Activated CD4-positive, alpha-beta T cell treated with anti-CD3 and anti-CD28 coated beads for 36 hours (primary cell): ENCODE measurements at regions not wholly inside any gene's neighbourhood (a gene's known extent, or its start where the extent isn't known, plus 50 kb on each side); places are given as distances from the start of the nearest gene placed in this dataset.
"Not testable (repeated sequence)": the region's sequence is repeated elsewhere in the genome, so short reads cannot be mapped to it uniquely, and the experiment has no call there.

Experiments used
- ATAC-seq: fragments of 200-7000 bp; cut with Tn5 transposase; one replicate; pipeline ENCODE4 v1.10.0; 2021; ENCODE audit warnings: mild to moderate bottlenecking, moderate library complexity
- CTCF ChIA-PET: fragments of 350-600 bp; sonication (Branson Sonifier 250); formaldehyde crosslinking; loops from one replicate; lab custom pipeline; 2021; ENCODE audit warnings: antibody characterized with exemption; lab: Charles Lee
- POLR2A ChIA-PET: fragments of 350-600 bp; sonication (Branson Sonifier 250); formaldehyde crosslinking; loops from one replicate; lab custom pipeline; 2021; ENCODE audit warnings: antibody characterized with exemption, inconsistent platforms; lab: Charles Lee
- DNase-seq: peaks from one replicate; pipeline ENCODE4 v3.0.0-alpha.2; 2020
- H3K27ac Mint-ChIP-seq: one replicate; pipeline ENCODE4 v1.8.0; 2021; ENCODE audit warnings: mixed read lengths
- H3K27me3 Mint-ChIP-seq: one replicate; pipeline ENCODE4 v1.8.0; 2021; ENCODE audit warnings: mixed read lengths
- H3K36me3 Mint-ChIP-seq: one replicate; pipeline ENCODE4 v1.8.0; 2021; ENCODE audit warnings: low read depth, mixed read lengths
- H3K4me1 Mint-ChIP-seq: one replicate; pipeline ENCODE4 v1.8.0; 2021; ENCODE audit warnings: mixed read lengths
- H3K4me3 Mint-ChIP-seq: one replicate; pipeline ENCODE4 v1.8.0; 2021; ENCODE audit warnings: mild to moderate bottlenecking, moderate library complexity, mixed read lengths
- H3K9me3 Mint-ChIP-seq: one replicate; pipeline ENCODE4 v1.8.0; 2021; ENCODE audit warnings: low read depth, mixed read lengths
- intact Hi-C, 2 experiments: fragments of 100-400 bp; cut with DNase I in 1 of 2; cut with micrococcal nuclease in 1 of 2; formaldehyde crosslinking; loops; one replicate each; pipeline versions ENCODE4 v1.14.2 to v1.15.1; 2022 to 2024; cut with DNase I, micrococcal nuclease

DNA sequence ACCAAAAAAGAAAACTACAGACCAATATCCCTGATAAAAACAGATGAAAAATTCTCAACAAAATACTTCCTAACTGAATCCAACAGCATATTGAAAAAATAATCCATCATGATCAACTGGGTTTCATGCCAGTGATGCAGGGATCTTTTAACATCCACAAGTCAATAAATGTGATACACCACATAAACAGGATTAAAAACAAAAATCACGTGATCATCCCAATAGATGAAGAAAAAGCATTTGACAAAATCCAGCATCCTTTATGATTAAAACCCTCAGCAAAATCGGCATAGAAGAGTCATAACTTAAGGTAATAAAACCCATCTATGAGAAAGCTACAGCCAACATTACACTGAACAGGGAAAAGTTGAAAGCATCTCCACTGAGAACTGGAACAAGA lies 107.5 kb downstream of the DCLK3 start:
- H3K27me3 Mint-ChIP-seq, result peaks cover 20% of the 10 kb centered on the region
- ChIA-PET POLR2A (no interaction called here), CTCF (no interaction called here)
- H3K4me3 Mint-ChIP-seq, result no peak overlapping the region
- DNase-seq (no peak), ATAC-seq (no peak)
- intact Hi-C loops, result no loop called here
- H3K9me3 Mint-ChIP-seq, result no peaks in the 10 kb centered on the region
- H3K36me3 Mint-ChIP-seq, result no peaks in the 10 kb centered on the region
- H3K4me1 Mint-ChIP-seq, result no peaks in the 10 kb centered on the region
- H3K27ac Mint-ChIP-seq, result no peak overlapping the region

DNA sequence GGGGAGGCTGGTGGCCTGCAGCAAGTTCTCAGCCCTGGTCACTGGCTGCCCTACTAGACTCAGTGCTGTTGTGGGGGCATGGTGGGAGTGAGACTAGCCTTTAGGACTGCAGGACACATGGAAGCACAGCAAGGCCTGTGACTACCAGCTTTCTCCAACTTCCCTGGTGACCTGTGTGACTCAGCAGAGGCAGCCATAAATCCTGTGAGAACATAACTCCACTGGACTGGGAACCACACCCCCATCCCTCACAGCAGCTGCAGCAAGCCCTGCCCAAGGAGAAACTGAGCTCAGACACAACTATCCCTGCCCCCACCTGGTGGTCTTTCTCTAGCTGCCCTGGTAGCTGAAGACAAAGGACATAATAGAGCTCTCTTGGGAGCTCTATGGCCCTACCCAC lies 111.3 kb downstream of the DCLK3 start:
- POLR2A ChIA-PET, result no interaction called here
- Mint-ChIP-seq H3K36me3 (no peaks in the 10 kb centered on the region), H3K4me1 (no peaks in the 10 kb centered on the region), H3K9me3 (no peaks in the 10 kb centered on the region), H3K4me3 (no peak overlapping the region), H3K27me3 (peaks cover 22% of the 10 kb centered on the region), H3K27ac (no peak overlapping the region)
- ATAC-seq (no peak), DNase-seq (no peak)
- intact Hi-C loops, result no loop called here
- CTCF ChIA-PET, result interaction anchor here (0.8 kb wide), 1 partner anchor 140 kb away, joined by 3 read pairs; no protein-coding TSS in a partner anchor

DNA sequence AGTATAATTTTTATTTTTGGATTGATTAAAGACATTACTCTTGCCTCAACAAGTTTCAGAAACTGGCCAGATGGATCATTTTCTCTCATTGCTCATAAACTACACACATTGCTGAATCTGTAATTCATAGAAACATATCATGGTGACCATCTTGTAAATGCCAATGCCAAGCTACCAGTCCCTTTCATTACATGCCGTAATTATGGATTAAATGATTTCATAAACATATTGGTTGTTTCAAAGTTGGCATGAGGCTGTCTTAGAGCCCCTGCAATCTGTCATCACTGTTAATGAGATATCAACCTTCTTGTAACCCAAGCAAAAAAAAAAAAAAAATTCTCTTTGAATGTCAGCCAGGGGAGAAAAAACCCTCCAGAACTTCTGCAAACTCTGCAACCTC lies 112.2 kb downstream of the DCLK3 start:
- ChIA-PET CTCF (no interaction called here), POLR2A (no interaction called here)
- Mint-ChIP-seq H3K9me3 (no peaks in the 10 kb centered on the region), H3K27ac (no peak overlapping the region), H3K4me3 (no peak overlapping the region), H3K36me3 (no peaks in the 10 kb centered on the region), H3K27me3 (peaks cover 23% of the 10 kb centered on the region), H3K4me1 (no peaks in the 10 kb centered on the region)
- intact Hi-C loops, result no loop called here
- ATAC-seq, result no peak
- DNase-seq, result no peak

DNA sequence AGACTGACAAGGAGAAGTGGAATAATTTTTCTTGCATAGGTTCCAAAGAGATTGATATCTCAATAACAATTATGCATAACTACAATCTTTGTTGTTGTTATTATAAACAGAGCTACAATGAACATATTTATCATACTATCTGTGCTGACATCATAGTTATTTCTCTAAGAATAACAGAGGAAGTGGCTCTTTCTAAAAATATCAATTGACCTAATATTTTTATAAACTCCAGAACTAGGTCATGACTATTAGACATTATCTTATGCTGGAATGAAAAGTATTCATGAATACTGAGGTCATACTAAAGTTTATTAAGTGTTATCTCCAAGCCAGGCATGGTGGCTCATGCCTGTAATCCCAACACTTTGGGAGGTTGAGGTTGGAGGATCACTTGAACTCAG lies 114.1 kb downstream of the DCLK3 start:
- H3K4me3 Mint-ChIP-seq, result no peak overlapping the region
- no peak for DNase-seq
- H3K27ac Mint-ChIP-seq, result no peak overlapping the region
- intact Hi-C loops, result no loop called here
- H3K4me1 Mint-ChIP-seq, result no peaks in the 10 kb centered on the region
- no peak for ATAC-seq
- CTCF ChIA-PET, result no interaction called here
- H3K9me3 Mint-ChIP-seq, result no peaks in the 10 kb centered on the region
- peaks cover 23% of the 10 kb centered on the region for H3K27me3 Mint-ChIP-seq
- POLR2A ChIA-PET, result no interaction called here
- H3K36me3 Mint-ChIP-seq, result no peaks in the 10 kb centered on the region

DNA sequence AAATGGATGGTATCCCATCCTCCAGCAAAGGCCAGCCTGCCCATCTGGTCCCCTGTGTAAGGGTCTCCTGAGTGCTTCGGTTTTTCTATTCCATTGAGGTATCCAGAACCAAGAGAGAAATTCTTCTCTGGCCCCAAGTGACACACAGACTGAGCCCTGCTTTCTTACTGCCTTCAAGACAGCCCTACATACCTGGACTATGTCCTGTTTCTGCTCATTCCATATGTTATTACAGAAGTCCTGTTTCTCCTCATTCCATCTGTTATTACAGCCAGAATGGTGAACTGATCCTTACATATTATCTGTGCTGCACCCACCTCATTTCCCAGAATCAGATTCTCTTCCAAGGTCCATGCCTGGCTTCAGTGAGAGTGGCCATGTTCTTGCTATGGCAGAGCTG lies 115.2 kb downstream of the DCLK3 start:
- intact Hi-C loops, result no loop called here
- Mint-ChIP-seq H3K4me1 (no peaks in the 10 kb centered on the region), H3K27ac (no peak overlapping the region), H3K9me3 (no peaks in the 10 kb centered on the region), H3K27me3 (peaks cover 24% of the 10 kb centered on the region), H3K36me3 (no peaks in the 10 kb centered on the region), H3K4me3 (no peak overlapping the region)
- ATAC-seq (no peak), DNase-seq (no peak)
- CTCF ChIA-PET, result no interaction called here
- POLR2A ChIA-PET, result no interaction called here

DNA sequence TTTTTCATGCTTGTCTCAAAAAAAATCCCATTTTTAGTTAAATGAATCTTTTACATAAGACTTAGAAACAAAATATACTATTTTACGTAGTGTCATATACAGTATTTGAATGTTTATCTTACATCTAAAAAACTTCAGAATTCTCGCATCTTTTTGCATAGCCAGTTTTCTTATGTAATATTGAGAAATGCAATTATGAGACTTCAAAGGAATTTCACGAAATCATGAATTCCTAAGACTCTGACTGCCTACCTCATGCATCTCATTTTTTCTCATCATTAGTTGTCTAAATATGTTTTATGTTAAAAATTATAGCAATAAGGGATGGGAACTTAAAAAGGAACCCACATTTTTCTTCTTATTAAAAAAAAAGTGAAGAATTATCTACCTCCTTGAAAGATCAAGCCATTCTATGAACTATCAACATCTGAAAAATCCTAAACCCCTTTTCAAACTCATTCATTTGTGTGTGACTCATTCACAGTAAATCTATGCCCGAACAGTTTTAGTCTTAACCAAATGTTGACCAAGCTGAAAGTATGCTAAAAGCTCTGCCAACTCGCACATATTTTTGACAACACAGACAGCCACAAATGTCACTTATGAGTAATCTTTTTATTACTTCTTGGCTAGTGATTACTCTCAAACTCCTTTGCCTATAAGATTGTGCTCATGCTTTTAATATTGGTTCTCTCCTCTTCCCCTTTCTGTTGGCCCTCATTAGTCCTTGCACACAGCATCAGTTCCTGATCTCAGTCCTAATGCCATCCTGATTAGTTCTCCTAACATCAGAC lies 115.9 kb downstream of the DCLK3 start:
- no peaks in the 10 kb centered on the region for H3K9me3 Mint-ChIP-seq
- POLR2A ChIA-PET, result no interaction called here
- CTCF ChIA-PET, result no interaction called here

DNA sequence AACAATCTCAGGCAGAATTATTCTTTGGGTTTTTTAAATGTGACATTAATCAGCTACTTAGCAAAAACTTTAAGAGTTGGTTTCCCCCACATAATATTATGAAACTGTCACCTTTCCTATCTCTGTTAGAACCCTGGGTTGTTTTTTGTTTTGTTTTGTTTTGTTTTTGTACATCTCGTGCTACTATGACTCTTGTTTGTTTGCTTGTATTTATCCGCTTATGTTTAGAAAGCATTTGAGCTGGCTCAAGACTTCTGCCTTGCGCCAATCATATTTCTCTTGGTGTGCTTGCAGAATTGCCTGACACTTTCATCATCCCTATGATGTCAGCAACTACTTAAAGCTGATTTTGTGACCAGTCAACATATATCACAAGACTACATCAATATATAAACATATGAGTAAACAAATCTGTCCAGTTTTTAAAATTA lies 116.9 kb downstream of the DCLK3 start:
- H3K27ac Mint-ChIP-seq, result no peak overlapping the region
- POLR2A ChIA-PET, result no interaction called here

More for the DNA sequence above, 115.9 kb downstream of the DCLK3 start:
- peaks cover 22% of the 10 kb centered on the region for H3K27me3 Mint-ChIP-seq
- H3K36me3 Mint-ChIP-seq, result no peaks in the 10 kb centered on the region
- intact Hi-C loops, result no loop called here
- ATAC-seq, result peak; percentile 33
- no peak overlapping the region for H3K27ac Mint-ChIP-seq
- no peak overlapping the region for H3K4me3 Mint-ChIP-seq
- no peaks in the 10 kb centered on the region for H3K4me1 Mint-ChIP-seq
- no peak for DNase-seq

DNA sequence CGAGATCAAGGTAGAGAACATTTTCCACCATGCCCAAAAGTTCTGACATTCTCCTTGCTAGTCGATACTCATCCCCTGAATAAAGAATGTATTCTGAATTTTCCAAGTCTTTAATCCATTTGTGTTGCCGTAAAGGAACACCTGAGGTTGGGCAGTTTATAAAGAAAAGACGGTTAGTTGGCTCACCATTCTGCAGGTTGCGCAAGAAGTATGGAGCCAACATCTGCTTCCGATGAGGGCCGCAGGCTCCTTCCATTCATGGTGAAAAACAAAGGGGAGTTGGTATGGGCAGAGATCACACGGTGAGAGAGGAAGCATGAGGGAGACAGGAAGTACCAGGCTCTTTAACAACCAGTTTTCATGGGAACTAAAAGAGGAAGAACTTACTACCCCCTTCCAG lies 121.2 kb downstream of the DCLK3 start:
- ChIA-PET CTCF (no interaction called here), POLR2A (no interaction called here)
- H3K4me1 Mint-ChIP-seq, result no peaks in the 10 kb centered on the region
- DNase-seq, result no peak
- ATAC-seq, result no peak
- no peaks in the 10 kb centered on the region for H3K9me3 Mint-ChIP-seq
- intact Hi-C loops, result no loop called here
- H3K27ac Mint-ChIP-seq, result no peak overlapping the region
- H3K27me3 Mint-ChIP-seq, result peaks cover 11% of the 10 kb centered on the region
- no peak overlapping the region for H3K4me3 Mint-ChIP-seq
- no peaks in the 10 kb centered on the region for H3K36me3 Mint-ChIP-seq

More for the DNA sequence above, 116.9 kb downstream of the DCLK3 start:
- Mint-ChIP-seq H3K27me3 (peaks cover 23% of the 10 kb centered on the region), H3K4me3 (no peak overlapping the region), H3K9me3 (no peaks in the 10 kb centered on the region), H3K36me3 (no peaks in the 10 kb centered on the region), H3K4me1 (no peaks in the 10 kb centered on the region)
- no peak for ATAC-seq
- intact Hi-C loops, result no loop called here
- CTCF ChIA-PET, result no interaction called here
- DNase-seq, result no peak

DNA sequence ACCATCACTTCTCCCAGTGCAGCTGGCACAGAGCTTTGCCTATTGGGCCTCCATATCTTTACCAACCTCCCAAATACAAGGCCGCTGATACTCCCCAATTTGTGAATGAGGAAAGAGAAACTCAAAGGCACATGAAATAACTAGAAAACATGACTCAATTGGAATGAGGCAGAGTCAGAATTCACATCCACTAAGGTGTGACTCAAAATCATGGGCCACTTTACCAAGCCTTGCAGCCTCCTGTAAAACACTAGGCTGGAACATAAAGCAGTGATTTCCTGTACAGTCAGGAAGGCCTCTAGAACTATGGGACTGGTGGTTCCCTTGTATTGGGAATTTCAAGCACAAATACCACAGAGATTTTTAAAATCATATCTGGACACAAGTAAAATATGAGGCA lies 128.6 kb downstream of the DCLK3 start:
- ChIA-PET POLR2A (interaction anchor here (0.6 kb wide), 1 partner anchor 12 kb away, joined by 4 read pairs; no protein-coding TSS in a partner anchor), CTCF (interaction anchor here (0.6 kb wide), 1 partner anchor 116 kb away, joined by 3 read pairs; no protein-coding TSS in a partner anchor)
- peaks cover 2% of the 10 kb centered on the region for H3K27me3 Mint-ChIP-seq

DNA sequence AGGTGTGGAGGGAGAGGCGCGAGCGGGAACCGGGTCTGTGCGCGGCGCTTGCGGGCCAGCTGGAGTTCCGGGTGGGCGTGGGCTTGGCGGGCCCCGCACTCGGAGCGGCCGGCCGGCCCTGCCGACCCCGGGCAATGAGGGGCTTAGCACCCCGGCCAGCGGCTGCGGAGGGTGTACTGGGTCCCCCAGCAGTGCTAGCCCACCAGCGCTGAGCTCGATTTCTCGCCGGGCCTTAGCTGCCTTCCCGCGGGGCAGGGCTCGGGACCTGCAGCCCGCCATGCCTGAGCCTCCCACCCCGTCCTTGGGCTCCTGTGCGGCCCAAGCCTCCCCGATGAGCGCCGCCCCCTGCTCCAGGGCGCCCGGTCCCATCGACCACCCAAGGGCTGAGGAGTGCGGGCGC lies 130.5 kb downstream of the DCLK3 start:
- CTCF ChIA-PET, POLR2A ChIA-PET, H3K4me3 Mint-ChIP-seq, intact Hi-C loops, ATAC-seq, H3K36me3 Mint-ChIP-seq, H3K27ac Mint-ChIP-seq, H3K4me1 Mint-ChIP-seq, H3K27me3 Mint-ChIP-seq, DNase-seq, H3K9me3 Mint-ChIP-seq: not testable (repeated sequence)

More for the DNA sequence above, 128.6 kb downstream of the DCLK3 start:
- Mint-ChIP-seq H3K4me3 (no peak overlapping the region), H3K36me3 (no peaks in the 10 kb centered on the region), H3K9me3 (no peaks in the 10 kb centered on the region), H3K4me1 (no peaks in the 10 kb centered on the region), H3K27ac (no peak overlapping the region)
- ATAC-seq (no peak), DNase-seq (no peak)
- intact Hi-C loops, result no loop called here

DNA sequence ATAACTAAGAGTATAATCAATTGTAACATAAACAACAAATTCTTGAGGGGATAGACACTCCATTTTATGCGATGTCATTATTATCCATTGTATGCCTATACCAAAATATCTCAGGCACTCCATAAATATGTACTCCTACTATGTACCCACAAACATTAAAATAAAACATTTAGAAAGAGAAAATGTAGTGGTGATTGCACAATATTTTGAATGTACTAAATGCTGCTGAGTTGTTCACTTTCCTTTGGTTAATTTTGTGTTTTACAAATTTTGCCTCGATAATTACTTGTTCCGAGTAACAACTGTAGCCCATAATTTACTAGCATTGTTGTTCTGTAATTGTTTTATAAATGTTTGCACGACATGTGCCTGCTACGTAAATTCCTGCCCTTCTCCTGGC lies 131.3 kb downstream of the DCLK3 start:
- intact Hi-C loops, result no loop called here
- Mint-ChIP-seq H3K4me3 (no peak overlapping the region), H3K9me3 (no peaks in the 10 kb centered on the region), H3K4me1 (no peaks in the 10 kb centered on the region), H3K27ac (no peak overlapping the region), H3K36me3 (no peaks in the 10 kb centered on the region), H3K27me3 (peaks cover 2% of the 10 kb centered on the region)
- DNase-seq, result no peak
- no peak for ATAC-seq
- ChIA-PET POLR2A (no interaction called here), CTCF (no interaction called here)

DNA sequence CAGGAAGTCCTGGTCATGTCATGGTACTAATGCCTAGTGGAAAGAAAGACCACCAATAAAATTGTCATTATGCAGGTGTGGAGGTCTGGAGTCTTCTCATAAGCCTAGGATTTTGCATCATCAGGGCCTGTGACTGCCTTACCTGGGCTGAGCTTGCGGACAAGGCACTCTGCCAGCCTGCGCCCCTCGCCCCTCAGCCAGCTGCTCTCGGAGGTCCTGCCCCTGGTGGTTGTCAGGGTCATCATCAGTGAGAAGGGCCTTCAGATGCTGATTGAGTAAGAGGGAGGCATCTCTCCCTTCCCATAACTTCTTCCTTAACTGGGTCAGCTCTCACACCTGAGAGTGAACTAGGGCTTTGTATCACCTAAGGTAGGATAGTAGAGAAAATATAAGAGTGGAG lies 132.8 kb downstream of the DCLK3 start:
- ATAC-seq, result no peak
- no peak overlapping the region for H3K27ac Mint-ChIP-seq
- H3K27me3 Mint-ChIP-seq, result peaks cover 6% of the 10 kb centered on the region
- no peaks in the 10 kb centered on the region for H3K4me1 Mint-ChIP-seq
- H3K9me3 Mint-ChIP-seq, result no peaks in the 10 kb centered on the region
- CTCF ChIA-PET, result no interaction called here
- DNase-seq, result no peak
- POLR2A ChIA-PET, result no interaction called here
- no peaks in the 10 kb centered on the region for H3K36me3 Mint-ChIP-seq
- no peak overlapping the region for H3K4me3 Mint-ChIP-seq
- intact Hi-C loops, result no loop called here
